CD4-positive, alpha-beta memory T cell (primary cell): ENCODE measurements at regions not wholly inside any gene's neighbourhood (a gene's known extent, or its start where the extent isn't known, plus 50 kb on each side); places are given as distances from the start of the nearest gene placed in this dataset.

Experiments used
- CTCF ChIA-PET: fragments of 350-600 bp; sonication (Branson Sonifier 250); formaldehyde crosslinking; loops from one replicate; lab custom pipeline; 2021; ENCODE audit warnings: inconsistent platforms; ENCODE audit not compliant: partially characterized antibody; lab: Charles Lee
- POLR2A ChIA-PET: fragments of 350-600 bp; sonication (Branson Sonifier 250); formaldehyde crosslinking; loops from one replicate; lab custom pipeline; 2021; ENCODE audit not compliant: partially characterized antibody; lab: Charles Lee
- DNase-seq, 5 donors: peaks; one replicate each; pipeline versions ENCODE4 v3.0.0 to v3.0.0-alpha.2; 2020 to 2022; ENCODE audit warnings: mixed read lengths in 1 of 5
- H3K27ac ChIP-seq: one replicate; pipeline ENCODE4 v1.7.0; 2013; ENCODE audit warnings: low read depth, low read length
- H3K27me3 ChIP-seq: 2 replicates; pipeline ENCODE4 v1.7.0; 2013; ENCODE audit warnings: mild to moderate bottlenecking, low read length, moderate library complexity; ENCODE audit not compliant: insufficient read depth
- H3K36me3 ChIP-seq: 2 replicates; pipeline ENCODE4 v1.7.0; 2013; ENCODE audit warnings: mild to moderate bottlenecking, low read length, moderate library complexity; ENCODE audit not compliant: insufficient read depth
- H3K4me1 ChIP-seq: 2 replicates; pipeline ENCODE4 v1.7.0; 2013; ENCODE audit warnings: mild to moderate bottlenecking, low read length, moderate library complexity; ENCODE audit not compliant: insufficient read depth
- H3K4me3 ChIP-seq, 2 donors: one replicate each; pipeline ENCODE4 v1.7.0; 2013; ENCODE audit warnings: low read length in 2 of 2, mild to moderate bottlenecking in 1 of 2
- H3K9me3 ChIP-seq, 2 donors: one replicate each; pipeline ENCODE4 v1.7.0; 2013; ENCODE audit warnings: low read length in 2 of 2, control low read depth in 1 of 2; ENCODE audit not compliant: control insufficient read depth in 1 of 2
- H3K27ac Mint-ChIP-seq, 7 donors: one replicate each; pipeline ENCODE4 v1.8.0; 2020 to 2021; ENCODE audit warnings: mixed read lengths in 7 of 7, mild to moderate bottlenecking in 6 of 7, inconsistent platforms in 3 of 7, moderate library complexity in 3 of 7
- H3K27me3 Mint-ChIP-seq, 2 donors: one replicate each; pipeline ENCODE4 v1.8.0; 2020 to 2021; ENCODE audit warnings: mixed read lengths in 2 of 2
- H3K36me3 Mint-ChIP-seq, 2 donors: one replicate each; pipeline ENCODE4 v1.8.0; 2020 to 2021; ENCODE audit warnings: mixed read lengths in 2 of 2, inconsistent platforms in 1 of 2, mild to moderate bottlenecking in 1 of 2
- H3K4me1 Mint-ChIP-seq, 4 donors: one replicate each; pipeline ENCODE4 v1.8.0; 2020 to 2021; ENCODE audit warnings: mixed read lengths in 4 of 4, mild to moderate bottlenecking in 1 of 4
- H3K4me3 Mint-ChIP-seq, 8 donors: one replicate each; pipeline ENCODE4 v1.8.0; 2020 to 2021; ENCODE audit warnings: mixed read lengths in 8 of 8, mild to moderate bottlenecking in 7 of 8, moderate library complexity in 6 of 8, inconsistent platforms in 3 of 8
- H3K9me3 Mint-ChIP-seq, 8 donors: one replicate each; pipeline ENCODE4 v1.8.0; 2020 to 2021; ENCODE audit warnings: mixed read lengths in 8 of 8, mild to moderate bottlenecking in 5 of 8, inconsistent platforms in 3 of 8, moderate library complexity in 1 of 8
- intact Hi-C: fragments of 100-400 bp; cut with micrococcal nuclease; formaldehyde crosslinking; loops from one replicate; pipeline ENCODE4 v1.15.1; 2023

DNA sequence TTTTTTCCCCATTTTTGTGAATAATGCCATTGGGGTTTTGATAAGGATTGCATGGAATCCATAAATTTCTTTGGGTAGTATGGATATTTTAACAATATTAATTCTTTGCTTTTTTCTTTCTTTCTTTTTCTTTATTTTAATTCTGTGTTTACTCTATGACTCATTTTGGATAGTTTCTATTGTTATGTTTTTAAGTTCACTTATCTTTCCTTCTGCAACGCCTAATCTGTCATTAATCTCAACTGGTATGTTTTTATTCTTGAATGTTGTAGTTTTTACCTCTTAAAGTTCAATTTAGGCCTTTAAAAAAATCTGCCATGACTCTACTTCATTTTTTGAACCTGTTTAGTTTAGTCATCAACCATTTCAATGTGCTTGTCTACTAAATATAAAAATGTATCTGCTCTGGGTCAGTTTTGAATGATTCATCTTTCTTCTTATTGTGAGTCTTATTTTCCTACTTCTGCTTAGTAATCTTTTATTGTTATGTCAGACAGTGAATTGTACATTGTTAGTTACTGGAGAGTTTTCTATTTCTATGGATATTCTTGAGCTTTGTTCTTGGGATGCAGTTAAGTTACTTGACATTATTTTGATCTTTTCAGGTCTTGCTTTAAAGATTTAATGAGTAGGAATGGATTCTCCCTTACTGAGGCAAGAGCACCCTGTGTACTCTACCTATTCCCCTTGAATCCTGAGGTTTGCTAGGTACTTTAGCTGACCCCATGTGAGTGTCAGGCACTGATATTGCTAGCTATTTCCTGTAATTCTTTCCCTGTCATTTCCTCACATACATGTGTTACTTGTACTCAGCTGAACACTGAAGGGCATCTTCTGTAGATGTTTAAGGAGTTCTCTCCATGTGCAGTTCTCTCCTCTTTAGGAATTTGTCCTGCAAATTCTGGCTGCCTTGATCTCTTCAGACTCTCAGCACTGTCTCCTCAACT, 104.2 kb downstream of the TFAP2B start:
- no peak for DNase-seq
- Histone ChIP-seq H3K4me1 (no peaks in the 10 kb centered on the region), H3K36me3 (no peaks in the 10 kb centered on the region), H3K9me3 (no peaks in the 10 kb centered on the region), H3K27ac (no peak overlapping the region), H3K27me3 (no peaks in the 10 kb centered on the region), H3K4me3 (no peak overlapping the region)
- ChIA-PET POLR2A (no interaction called here), CTCF (no interaction called here)
- intact Hi-C loops = no loop called here
- no peaks in the 10 kb centered on the region for H3K4me1 Mint-ChIP-seq
- H3K9me3 Mint-ChIP-seq = peaks cover 0 to 23% (median 13%) of the 10 kb centered on the region in 8 donors
- no peaks in the 10 kb centered on the region for H3K36me3 Mint-ChIP-seq
- no peak overlapping the region for H3K27ac Mint-ChIP-seq
- H3K27me3 Mint-ChIP-seq = no peaks in the 10 kb centered on the region
- no peak overlapping the region for H3K4me3 Mint-ChIP-seq

DNA sequence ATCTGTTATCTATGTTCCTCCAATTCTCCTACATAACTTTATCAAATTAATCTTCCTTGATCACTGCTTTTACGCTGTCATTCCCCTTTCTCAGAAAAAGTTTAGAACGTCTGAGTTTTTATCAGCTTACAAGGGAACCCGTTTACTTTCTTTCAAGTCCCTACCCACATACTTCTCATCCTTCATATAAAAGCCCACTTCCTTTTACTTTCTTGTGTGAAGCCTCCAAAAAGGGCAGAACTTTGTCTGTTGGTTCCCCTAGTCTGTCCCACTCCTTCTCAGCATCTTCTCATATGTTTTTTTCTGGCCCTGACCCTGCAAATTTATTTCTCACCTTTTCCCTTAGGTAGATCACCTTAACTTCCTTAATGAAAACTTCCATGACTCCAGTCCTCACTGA, 106.1 kb downstream of the TFAP2B start:
- POLR2A ChIA-PET = no interaction called here

DNA sequence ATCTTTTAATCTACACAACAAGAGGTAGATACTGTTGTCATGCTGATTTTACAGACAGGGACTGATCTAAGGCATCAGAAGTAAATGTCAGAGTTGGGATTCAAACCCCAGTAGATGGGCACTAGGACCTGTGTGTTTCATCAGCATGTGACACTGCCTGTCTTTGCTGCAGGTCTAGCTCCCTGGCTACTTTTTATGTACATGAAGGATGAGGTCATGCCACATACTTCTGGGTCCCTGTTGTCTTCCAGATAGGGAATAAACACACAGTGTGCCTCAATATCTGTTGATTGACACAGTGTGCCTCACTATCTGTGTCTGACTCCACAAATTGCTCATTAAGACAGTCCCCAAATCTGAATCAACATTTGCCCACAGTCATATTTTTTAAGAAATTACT, 106.9 kb downstream of the TFAP2B start:
- no peak overlapping the region for H3K27ac Mint-ChIP-seq
- no peaks in the 10 kb centered on the region for H3K9me3 ChIP-seq
- DNase-seq = no peak
- H3K36me3 ChIP-seq = no peaks in the 10 kb centered on the region
- intact Hi-C loops = no loop called here
- POLR2A ChIA-PET = no interaction called here
- H3K27me3 ChIP-seq = no peaks in the 10 kb centered on the region
- no peak overlapping the region for H3K27ac ChIP-seq
- no peak overlapping the region for H3K4me3 ChIP-seq
- H3K4me1 Mint-ChIP-seq = no peaks in the 10 kb centered on the region
- no peaks in the 10 kb centered on the region for H3K4me1 ChIP-seq
- no peak overlapping the region for H3K4me3 Mint-ChIP-seq
- no peaks in the 10 kb centered on the region for H3K27me3 Mint-ChIP-seq
- H3K36me3 Mint-ChIP-seq = no peaks in the 10 kb centered on the region
- H3K9me3 Mint-ChIP-seq = peaks cover 2 to 21% (median 10%) of the 10 kb centered on the region in 8 donors
- CTCF ChIA-PET = no interaction called here

More for the DNA sequence above, 106.1 kb downstream of the TFAP2B start:
- Histone ChIP-seq H3K9me3 (no peaks in the 10 kb centered on the region), H3K36me3 (no peaks in the 10 kb centered on the region), H3K4me3 (no peak overlapping the region), H3K27me3 (no peaks in the 10 kb centered on the region), H3K4me1 (no peaks in the 10 kb centered on the region), H3K27ac (no peak overlapping the region)
- Mint-ChIP-seq H3K27me3 (no peaks in the 10 kb centered on the region), H3K4me3 (no peak overlapping the region), H3K36me3 (no peaks in the 10 kb centered on the region), H3K27ac (no peak overlapping the region), H3K4me1 (no peaks in the 10 kb centered on the region), H3K9me3 (peaks cover 2 to 21% (median 11%) of the 10 kb centered on the region in 8 donors)
- intact Hi-C loops = no loop called here
- no peak for DNase-seq
- CTCF ChIA-PET = no interaction called here

DNA sequence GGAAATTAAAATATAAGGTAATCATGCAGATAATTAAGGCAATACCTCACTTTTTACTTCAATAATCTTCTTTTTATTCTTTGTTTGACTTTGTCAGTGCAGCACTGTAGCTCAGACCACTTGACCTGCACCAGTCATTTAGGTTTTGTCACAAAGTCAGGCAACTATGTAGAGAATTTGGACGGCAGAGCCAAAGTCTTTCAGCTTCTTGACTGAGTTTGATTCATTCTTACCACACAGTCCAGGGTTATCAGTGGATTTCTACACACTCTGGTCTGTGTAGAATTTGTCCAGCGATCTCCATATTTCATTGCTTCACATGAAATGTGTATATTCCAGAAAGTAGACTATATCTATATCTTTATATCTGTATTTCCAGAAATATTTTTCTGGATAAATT, 107.3 kb downstream of the TFAP2B start:
- peaks cover 2 to 19% (median 10%) of the 10 kb centered on the region in 8 donors for H3K9me3 Mint-ChIP-seq
- DNase-seq = no peak
- POLR2A ChIA-PET = no interaction called here
- H3K4me1 ChIP-seq = no peaks in the 10 kb centered on the region
- H3K4me3 Mint-ChIP-seq = no peak overlapping the region
- CTCF ChIA-PET = no interaction called here
- no peaks in the 10 kb centered on the region for H3K27me3 Mint-ChIP-seq
- no peak overlapping the region for H3K4me3 ChIP-seq
- H3K36me3 Mint-ChIP-seq = no peaks in the 10 kb centered on the region
- H3K36me3 ChIP-seq = no peaks in the 10 kb centered on the region
- H3K27ac Mint-ChIP-seq = no peak overlapping the region
- intact Hi-C loops = no loop called here
- no peaks in the 10 kb centered on the region for H3K9me3 ChIP-seq
- no peak overlapping the region for H3K27ac ChIP-seq
- H3K4me1 Mint-ChIP-seq = no peaks in the 10 kb centered on the region
- no peaks in the 10 kb centered on the region for H3K27me3 ChIP-seq

DNA sequence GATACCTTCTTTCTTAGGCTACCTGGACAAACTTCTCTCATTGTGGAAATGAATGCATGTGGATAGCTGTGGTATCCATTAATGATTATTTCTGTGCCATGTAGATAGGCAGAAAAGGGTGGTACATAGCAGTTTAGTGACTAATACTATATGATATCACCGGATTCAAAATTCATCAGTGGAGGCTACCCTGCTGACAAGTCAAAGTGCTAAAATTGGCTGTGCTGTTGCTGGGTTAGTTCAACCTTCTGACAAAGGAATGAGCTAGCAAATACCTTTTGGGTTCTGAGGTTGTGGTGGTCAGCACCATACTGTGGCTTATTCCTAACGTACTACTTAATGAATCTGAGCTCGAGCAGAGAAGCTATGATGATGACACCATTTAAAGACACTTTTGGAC, 109.1 kb downstream of the TFAP2B start:
- Histone ChIP-seq H3K27ac (no peak overlapping the region), H3K27me3 (no peaks in the 10 kb centered on the region), H3K4me3 (no peak overlapping the region), H3K4me1 (no peaks in the 10 kb centered on the region), H3K36me3 (no peaks in the 10 kb centered on the region), H3K9me3 (no peaks in the 10 kb centered on the region)
- Mint-ChIP-seq H3K36me3 (no peaks in the 10 kb centered on the region), H3K4me1 (no peaks in the 10 kb centered on the region), H3K27ac (no peak overlapping the region), H3K4me3 (no peak overlapping the region), H3K9me3 (peaks cover 2 to 10% (median 5%) of the 10 kb centered on the region in 8 donors), H3K27me3 (no peaks in the 10 kb centered on the region)
- intact Hi-C loops = no loop called here
- CTCF ChIA-PET = no interaction called here
- no peak for DNase-seq
- POLR2A ChIA-PET = no interaction called here

DNA sequence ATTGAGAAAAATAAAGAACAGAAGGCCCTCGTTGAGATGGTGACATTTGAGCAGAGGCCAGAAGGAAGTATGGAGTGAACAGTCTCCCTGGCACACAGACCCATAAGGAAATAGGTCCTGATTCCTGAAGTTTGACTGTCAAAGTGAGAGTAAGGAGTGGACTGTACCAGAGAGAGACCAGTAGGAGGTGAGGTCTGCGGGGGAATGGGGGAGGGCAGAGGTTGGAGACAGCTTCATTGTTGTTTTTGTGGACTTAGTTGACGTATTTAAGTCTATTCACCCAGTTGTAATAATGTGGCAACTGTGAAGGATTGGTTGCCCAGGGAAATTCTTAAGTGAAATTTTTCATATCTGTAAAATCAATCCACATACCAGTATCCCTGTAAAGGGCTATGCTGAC, 110.7 kb downstream of the TFAP2B start:
- H3K4me3 ChIP-seq = no peak overlapping the region
- DNase-seq = no peak
- H3K4me3 Mint-ChIP-seq = no peak overlapping the region
- POLR2A ChIA-PET = no interaction called here
- H3K9me3 ChIP-seq = no peaks in the 10 kb centered on the region
- no peak overlapping the region for H3K27ac ChIP-seq
- no peaks in the 10 kb centered on the region for H3K4me1 Mint-ChIP-seq
- no peak overlapping the region for H3K27ac Mint-ChIP-seq
- H3K36me3 ChIP-seq = no peaks in the 10 kb centered on the region
- no peaks in the 10 kb centered on the region for H3K27me3 Mint-ChIP-seq
- H3K36me3 Mint-ChIP-seq = no peaks in the 10 kb centered on the region
- no peaks in the 10 kb centered on the region for H3K4me1 ChIP-seq
- no peaks in the 10 kb centered on the region for H3K27me3 ChIP-seq
- H3K9me3 Mint-ChIP-seq = peaks cover 0 to 7% (median 2%) of the 10 kb centered on the region in 8 donors
- CTCF ChIA-PET = no interaction called here
- intact Hi-C loops = no loop called here

DNA sequence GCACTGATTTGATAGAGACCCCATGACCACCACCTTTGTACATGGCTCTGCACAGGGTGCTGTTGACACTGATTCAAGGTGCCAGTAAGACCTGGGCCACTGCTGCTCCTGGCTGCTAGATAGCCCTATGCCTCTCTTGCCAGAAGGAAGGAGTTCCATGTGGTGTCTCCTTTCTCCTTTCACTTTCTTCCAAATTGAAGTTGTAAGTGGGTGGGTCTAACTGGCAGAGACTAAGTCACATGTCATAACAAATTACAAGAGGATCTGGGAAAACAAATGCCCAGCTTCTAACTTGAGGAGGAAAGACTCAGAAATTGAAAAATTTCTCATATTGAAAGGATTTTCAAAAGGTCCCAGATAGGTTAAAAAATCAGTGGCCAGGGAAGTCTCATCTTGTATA, 116.8 kb downstream of the TFAP2B start:
- Mint-ChIP-seq H3K9me3 (peaks cover 0 to 11% (median 0%) of the 10 kb centered on the region in 8 donors), H3K27ac (no peak overlapping the region), H3K36me3 (no peaks in the 10 kb centered on the region), H3K27me3 (no peaks in the 10 kb centered on the region), H3K4me3 (no peak overlapping the region), H3K4me1 (no peaks in the 10 kb centered on the region)
- Histone ChIP-seq H3K27ac (no peak overlapping the region), H3K4me3 (no peak overlapping the region), H3K4me1 (no peaks in the 10 kb centered on the region), H3K36me3 (no peaks in the 10 kb centered on the region), H3K27me3 (no peaks in the 10 kb centered on the region), H3K9me3 (no peaks in the 10 kb centered on the region)
- no peak for DNase-seq
- POLR2A ChIA-PET = no interaction called here
- CTCF ChIA-PET = no interaction called here
- intact Hi-C loops = no loop called here
